GM12878 (cell line): ENCODE measurements at regions not wholly inside any gene's neighbourhood (a gene's known extent, or its start where the extent isn't known, plus 50 kb on each side); places are given as distances from the start of the nearest gene placed in this dataset.

Source experiments
- ATAC-seq: fragments of 200-7000 bp; cut with Tn5 transposase; 3 replicates; pipeline ENCODE4 v1.9.1; 2020; ENCODE audit warnings: mild to moderate bottlenecking, moderate library complexity
- BruUV-seq: library from RNA; stranded (reverse); fragments of 400-500 nt; replicated peaks from 2 replicates; lab custom pipeline; 2021; lab: Mats Ljungman, UMichigan
- CTCF ChIA-PET: fragments of 300-600 bp; sonication (Branson Sonifier 250); formaldehyde crosslinking; extraction: SDS; loops from one replicate; lab custom pipeline; 2021; ENCODE audit warnings: inconsistent platforms; lab: Yijun Ruan, JAX
- POLR2A ChIA-PET: fragments of 350-600 bp; formaldehyde crosslinking; extraction: SDS; loops from one replicate; lab custom pipeline; 2021; ENCODE audit warnings: inconsistent platforms; lab: Charles Lee
- RAD21 ChIA-PET: fragments of 300-600 bp; sonication (Branson Sonifier 250); formaldehyde crosslinking; loops from one replicate; lab custom pipeline; 2023; ENCODE audit warnings: antibody characterized with exemption; ENCODE audit not compliant: unreplicated experiment; lab: Charles Lee
- SMC1A ChIA-PET: fragments of 300-600 bp; sonication (Branson Sonifier 250); formaldehyde crosslinking; loops from one replicate; lab custom pipeline; 2023; ENCODE audit not compliant: unreplicated experiment, uncharacterized antibody; lab: Charles Lee
- DNase-seq: peaks from one replicate; pipeline ENCODE4 v3.0.0-alpha.2; 2011; ENCODE audit warnings: low read depth, low spot score
- FAIRE-seq: peaks from 3 replicates; lab custom pipeline; 2011; peaks lifted over from hg19 to GRCh38; lab: Jason Lieb, UNC
- H2AFZ ChIP-seq: 2 replicates; pipeline ENCODE4 v1.6.0; 2011; ENCODE audit warnings: low read depth, low read length, control low read depth; ENCODE audit not compliant: control insufficient read depth
- H3K27ac ChIP-seq: 2 replicates; pipeline ENCODE4 v1.5.1; 2011; ENCODE audit warnings: control low read depth; ENCODE audit not compliant: control insufficient read depth, insufficient read depth
- H3K27me3 ChIP-seq, 2 experiments: replicated peaks in 1 of 2; 2 replicates each; pipeline versions ENCODE4 v1.6.0 to v1.6.1; 2011; ENCODE audit warnings: low read length in 1 of 2; ENCODE audit not compliant: control insufficient read depth in 2 of 2, insufficient read depth in 2 of 2
- H3K36me3 ChIP-seq, 2 experiments: 2 replicates each; pipeline ENCODE4 v1.5.1; 2011; ENCODE audit warnings: low read length in 1 of 2; ENCODE audit not compliant: control insufficient read depth in 2 of 2, insufficient read depth in 2 of 2
- H3K4me1 ChIP-seq: 2 replicates; pipeline ENCODE4 v1.6.1; 2011; ENCODE audit warnings: mild to moderate bottlenecking, low read length, moderate library complexity, mixed read lengths; ENCODE audit not compliant: control insufficient read depth, insufficient read depth
- H3K4me2 ChIP-seq: 2 replicates; pipeline ENCODE4 v1.6.0; 2011; ENCODE audit warnings: control low read depth; ENCODE audit not compliant: control insufficient read depth, insufficient read depth
- H3K4me3 ChIP-seq: fragments of 200-600 bp; sonication (generic); 2 replicates; pipeline ENCODE4 v1.5.1; 2016
- H3K79me2 ChIP-seq: 2 replicates; pipeline ENCODE4 v1.6.0; 2011; ENCODE audit warnings: low read length; ENCODE audit not compliant: control insufficient read depth, insufficient read depth
- H3K9ac ChIP-seq: 2 replicates; pipeline ENCODE4 v1.8.0; 2011; ENCODE audit warnings: low read length, control low read depth, mixed read lengths; ENCODE audit not compliant: control insufficient read depth, insufficient read depth
- H3K9me3 ChIP-seq: replicated peaks from 3 replicates; pipeline ENCODE4 v1.5.1; 2011; ENCODE audit warnings: mild to moderate bottlenecking, low read length; ENCODE audit not compliant: control insufficient read depth, insufficient read depth
- H4K20me1 ChIP-seq: 2 replicates; pipeline ENCODE4 v1.6.0; 2011; ENCODE audit not compliant: control insufficient read depth, insufficient read depth
- BACH1 ChIP-seq: fragments of 450-650 bp; IDR thresholded peaks from 2 replicates; pipeline ENCODE4 v1.6.1; 2017; ENCODE audit warnings: mild to moderate bottlenecking, borderline replicate concordance
- KDM1A ChIP-seq: fragments of 200-600 bp; sonication (generic); IDR thresholded peaks from 2 replicates; pipeline ENCODE4 v1.6.1; 2016; ENCODE audit warnings: borderline replicate concordance
- NR2C1 ChIP-seq: fragments of 450-650 bp; IDR thresholded peaks from 2 replicates; pipeline ENCODE4 v1.6.1; 2017; ENCODE audit warnings: antibody characterized with exemption, mild to moderate bottlenecking, moderate library complexity
- ZSCAN29 ChIP-seq: fragments of 450-650 bp; IDR thresholded peaks from 2 replicates; pipeline ENCODE4 v1.6.1; 2017; ENCODE audit warnings: mild to moderate bottlenecking, moderate library complexity
- whole genome bisulfite sequencing: methylation state at CpG from one replicate; pipeline ENCODE4 v1.1.6; 2016; ENCODE audit warnings: low lambda C conversion rate; ENCODE audit not compliant: insufficient replicate concordance, insufficient coverage; ENCODE audit errors: missing lambda C conversion rate; 5-methylcytosine and 5-hydroxymethylcytosine counted together
- in situ Hi-C: fragments of 300-500 bp; cut with MboI; formaldehyde crosslinking; loops from 9 replicates; pipeline ENCODE4 v1.14.3; 2018; ENCODE audit warnings: mixed read lengths
- intact Hi-C: fragments of 100-400 bp; cut with micrococcal nuclease; formaldehyde crosslinking; loops from one replicate; pipeline ENCODE4 v1.14.2; 2022; ENCODE audit not compliant: unreplicated experiment
- TF ChIP-seq, protein P1 (sequence below): fragments of 450-650 bp; IDR thresholded peaks from 2 replicates; pipeline ENCODE4 v1.6.1; 2017; ENCODE audit warnings: mild to moderate bottlenecking, low read depth, inconsistent platforms; ENCODE audit not compliant: poor library complexity, severe bottlenecking
- TF ChIP-seq, protein P2 (sequence below): IDR thresholded peaks from 2 replicates; pipeline ENCODE4 v1.6.1; 2012; ENCODE audit warnings: low read depth, low read length, improper control_type of control experiment

DNA sequence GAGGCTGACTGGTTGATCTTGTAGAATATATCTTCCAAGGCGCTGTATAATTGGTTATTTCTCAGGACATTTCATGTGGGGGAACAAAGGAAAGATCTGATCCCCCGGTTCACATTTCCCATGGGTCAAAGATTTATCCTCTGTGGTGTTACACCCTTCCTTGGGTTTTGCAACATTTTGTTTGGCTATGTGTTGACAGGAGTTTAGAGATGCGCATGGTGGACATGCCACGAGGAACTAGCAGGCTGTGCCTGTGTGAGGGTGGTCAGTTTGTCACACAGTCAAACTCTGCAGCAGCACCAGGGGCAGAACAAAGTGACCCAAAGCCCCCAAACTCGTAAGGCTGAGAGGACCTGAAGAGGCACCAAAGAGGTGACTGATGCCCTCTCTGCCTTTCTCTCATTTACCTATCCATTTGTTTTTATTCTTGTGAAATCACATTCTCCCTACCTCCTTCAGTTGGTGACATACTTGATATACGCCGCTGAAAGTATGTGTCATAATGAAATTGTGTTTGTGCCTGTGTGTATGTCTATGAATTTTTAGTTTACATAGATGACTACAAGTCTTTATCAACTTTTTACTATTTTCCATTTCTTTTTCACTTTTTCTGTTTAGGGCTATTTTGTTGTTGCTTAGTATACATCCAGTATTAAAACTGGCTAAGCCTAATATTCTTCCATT, 164.7 kb downstream of the SPCS3 start:
- in situ Hi-C loops = no loop called here
- SMC1A ChIA-PET = interaction anchor here (1.6 kb wide), 1 partner anchor 8 kb away, joined by 4 read pairs; no protein-coding TSS in a partner anchor
- Histone ChIP-seq H3K9me3 (no peaks in the 10 kb centered on the region), H3K27me3 (no peaks in the 10 kb centered on the region), H3K4me1 (no peaks in the 10 kb centered on the region), H4K20me1 (no peaks in the 10 kb centered on the region)
- BruUV-seq = no TSS peak
- POLR2A ChIA-PET = no interaction called here
- no peak for TF ChIP-seq BACH1
- TF ChIP-seq ZSCAN29 = no peak
- no peak for TF ChIP-seq NR2C1
- TF ChIP-seq KDM1A = no peak
- TF ChIP-seq, protein P1, sequence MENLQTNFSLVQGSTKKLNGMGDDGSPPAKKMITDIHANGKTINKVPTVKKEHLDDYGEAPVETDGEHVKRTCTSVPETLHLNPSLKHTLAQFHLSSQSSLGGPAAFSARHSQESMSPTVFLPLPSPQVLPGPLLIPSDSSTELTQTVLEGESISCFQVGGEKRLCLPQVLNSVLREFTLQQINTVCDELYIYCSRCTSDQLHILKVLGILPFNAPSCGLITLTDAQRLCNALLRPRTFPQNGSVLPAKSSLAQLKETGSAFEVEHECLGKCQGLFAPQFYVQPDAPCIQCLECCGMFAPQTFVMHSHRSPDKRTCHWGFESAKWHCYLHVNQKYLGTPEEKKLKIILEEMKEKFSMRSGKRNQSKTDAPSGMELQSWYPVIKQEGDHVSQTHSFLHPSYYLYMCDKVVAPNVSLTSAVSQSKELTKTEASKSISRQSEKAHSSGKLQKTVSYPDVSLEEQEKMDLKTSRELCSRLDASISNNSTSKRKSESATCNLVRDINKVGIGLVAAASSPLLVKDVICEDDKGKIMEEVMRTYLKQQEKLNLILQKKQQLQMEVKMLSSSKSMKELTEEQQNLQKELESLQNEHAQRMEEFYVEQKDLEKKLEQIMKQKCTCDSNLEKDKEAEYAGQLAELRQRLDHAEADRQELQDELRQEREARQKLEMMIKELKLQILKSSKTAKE = no peak
- TF ChIP-seq, protein P2, sequence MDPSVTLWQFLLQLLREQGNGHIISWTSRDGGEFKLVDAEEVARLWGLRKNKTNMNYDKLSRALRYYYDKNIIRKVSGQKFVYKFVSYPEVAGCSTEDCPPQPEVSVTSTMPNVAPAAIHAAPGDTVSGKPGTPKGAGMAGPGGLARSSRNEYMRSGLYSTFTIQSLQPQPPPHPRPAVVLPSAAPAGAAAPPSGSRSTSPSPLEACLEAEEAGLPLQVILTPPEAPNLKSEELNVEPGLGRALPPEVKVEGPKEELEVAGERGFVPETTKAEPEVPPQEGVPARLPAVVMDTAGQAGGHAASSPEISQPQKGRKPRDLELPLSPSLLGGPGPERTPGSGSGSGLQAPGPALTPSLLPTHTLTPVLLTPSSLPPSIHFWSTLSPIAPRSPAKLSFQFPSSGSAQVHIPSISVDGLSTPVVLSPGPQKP = no peak
- TF ChIP-seq, all 136 proteins: peak for 0
- no peak overlapping the region for H3K4me3 ChIP-seq
- H3K36me3 ChIP-seq = no peaks in the 10 kb centered on the region
- H2AFZ ChIP-seq = peak overlapping the region; percentile 8; the same call in 1 of the 2 replicates
- no peak for FAIRE-seq
- intact Hi-C loops = no loop called here
- ATAC-seq = no peak
- no peak overlapping the region for H3K27ac ChIP-seq
- no peak overlapping the region for H3K4me2 ChIP-seq
- no peak for DNase-seq
- H3K79me2 ChIP-seq = no peaks in the 10 kb centered on the region
- 23% methylated on average over 7 of the region's 7 CpGs for WGBS
- CTCF ChIA-PET = no interaction called here
- RAD21 ChIA-PET = interaction anchor here (0.7 kb wide), 1 partner anchor 71 kb away, joined by 3 read pairs; no protein-coding TSS in a partner anchor
- H3K9ac ChIP-seq = no peak overlapping the region
